Right lung (tissue), 2 donors: ENCODE measurements at regions not wholly inside any gene's neighbourhood (a gene's known extent, or its start where the extent isn't known, plus 50 kb on each side); places are given as distances from the start of the nearest gene placed in this dataset.

Experiments
- DNase-seq, 2 donors: peaks; one replicate each; pipeline ENCODE4 v3.0.0-alpha.2; 2013

DNA sequence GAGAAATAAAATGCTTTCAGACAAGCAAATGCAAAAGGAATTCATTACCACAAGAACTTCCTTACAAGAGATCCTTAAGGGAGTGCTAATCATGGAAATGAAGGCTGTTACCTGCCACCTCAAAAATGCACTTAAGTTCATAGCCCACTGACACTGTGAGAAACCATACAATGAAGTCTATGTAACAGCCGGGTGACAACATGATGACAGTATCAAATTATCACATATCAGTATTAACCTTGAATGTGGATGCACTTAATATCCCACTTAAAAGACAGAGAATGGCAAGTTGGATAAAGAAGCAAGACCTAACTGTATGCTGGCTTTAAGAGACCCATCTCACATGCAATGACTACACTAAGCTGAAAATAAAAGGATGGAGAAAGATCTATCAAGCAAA is 403.4 kb upstream of the MC4R start:
- no peak for DNase-seq

DNA sequence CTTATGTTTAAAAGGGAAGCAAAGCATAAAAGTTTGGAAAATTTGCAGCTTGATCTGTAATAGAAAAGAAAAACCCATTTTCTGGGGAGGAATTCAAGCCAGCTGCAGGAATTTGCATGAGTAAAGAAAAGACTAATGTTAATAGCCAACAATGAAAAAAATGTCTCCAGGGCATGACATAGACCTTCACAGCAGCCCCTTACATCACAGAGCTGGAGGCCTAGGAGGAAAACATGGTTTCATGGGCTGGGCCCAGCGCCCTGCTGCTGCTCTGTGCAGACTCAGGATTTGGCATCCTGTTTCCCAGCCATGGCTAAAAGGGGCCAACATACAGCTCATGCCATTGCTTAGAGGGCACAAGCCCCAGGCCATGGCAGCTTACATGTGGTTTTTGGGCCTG is 411.6 kb upstream of the MC4R start:
- DNase-seq, result no peak

DNA sequence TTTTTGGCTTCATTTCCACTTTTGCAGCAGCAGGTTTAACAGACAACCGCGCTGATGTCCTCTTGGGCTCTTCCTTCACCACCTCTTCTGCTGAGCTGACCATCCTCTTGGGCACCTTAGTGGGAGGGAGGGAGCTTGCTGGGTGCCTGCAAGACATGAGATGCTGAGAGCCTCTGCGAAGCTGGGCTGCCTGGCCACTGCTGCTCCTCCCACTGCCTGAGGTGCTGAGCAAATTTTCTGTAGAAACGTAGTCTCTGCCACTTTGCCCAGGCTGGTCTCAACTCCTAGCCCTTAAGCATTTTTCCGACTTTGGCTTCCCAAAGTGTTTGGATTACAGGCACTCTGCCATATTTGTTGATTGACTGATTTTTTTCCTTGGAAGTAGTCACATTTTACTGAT is 422.2 kb upstream of the MC4R start:
- DNase-seq, result no peak

DNA sequence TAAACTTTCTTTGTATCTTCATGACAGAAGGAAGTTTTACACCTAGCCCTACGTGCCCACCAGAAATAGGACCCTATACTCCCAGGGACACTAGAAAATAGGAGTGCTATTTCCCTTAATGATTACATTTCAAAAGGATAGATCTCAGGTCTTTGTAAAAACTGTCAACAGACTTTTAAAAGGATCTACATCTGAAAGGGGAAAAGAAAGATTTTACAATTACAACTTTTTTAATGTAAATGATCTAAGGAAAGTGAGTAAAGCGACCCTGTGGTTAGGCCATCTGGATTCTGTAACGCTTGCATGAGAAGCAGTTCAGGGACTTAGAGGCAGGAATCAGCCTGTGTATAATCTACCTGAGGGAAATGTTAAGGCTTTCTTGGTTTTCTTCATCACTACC is 431.8 kb upstream of the MC4R start:
- DNase-seq, result no peak

DNA sequence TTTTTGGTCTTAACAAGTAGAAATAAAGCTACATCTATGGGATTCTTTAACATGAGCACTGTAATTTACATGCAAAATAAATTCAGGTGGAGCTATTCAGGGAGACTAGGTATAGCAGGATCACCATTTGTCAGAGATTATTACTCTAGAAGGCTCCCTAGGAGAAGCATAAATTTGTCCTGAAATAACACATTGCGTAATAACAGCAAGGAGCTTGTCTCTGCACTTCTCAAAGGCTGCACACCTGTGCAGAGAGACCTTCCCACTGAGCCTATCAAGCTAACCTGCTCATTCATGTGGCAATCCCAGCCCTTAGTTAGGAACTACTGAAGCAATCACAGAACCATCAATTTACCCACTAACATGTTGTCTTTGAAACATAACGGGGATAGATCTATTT is 437.4 kb upstream of the MC4R start:
- DNase-seq, result no peak

DNA sequence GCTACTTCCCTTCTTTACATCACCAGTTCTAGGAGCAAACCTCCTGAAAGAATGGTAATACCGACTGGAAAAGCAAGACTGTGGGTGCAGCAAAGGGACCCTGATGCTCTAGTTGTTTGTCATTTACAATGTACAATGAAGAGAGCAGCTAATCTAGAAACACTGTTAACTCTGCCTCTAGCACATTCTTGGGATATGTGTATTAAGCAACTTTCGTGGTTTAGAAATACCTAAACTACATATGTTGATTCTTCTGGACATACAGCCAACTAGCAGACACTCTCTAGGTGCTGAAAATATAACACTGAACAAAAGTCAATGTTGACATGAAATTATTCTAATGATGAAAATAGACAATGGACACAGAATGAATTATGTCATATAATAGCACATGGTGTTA is 440.3 kb upstream of the MC4R start:
- DNase-seq, result no peak

DNA sequence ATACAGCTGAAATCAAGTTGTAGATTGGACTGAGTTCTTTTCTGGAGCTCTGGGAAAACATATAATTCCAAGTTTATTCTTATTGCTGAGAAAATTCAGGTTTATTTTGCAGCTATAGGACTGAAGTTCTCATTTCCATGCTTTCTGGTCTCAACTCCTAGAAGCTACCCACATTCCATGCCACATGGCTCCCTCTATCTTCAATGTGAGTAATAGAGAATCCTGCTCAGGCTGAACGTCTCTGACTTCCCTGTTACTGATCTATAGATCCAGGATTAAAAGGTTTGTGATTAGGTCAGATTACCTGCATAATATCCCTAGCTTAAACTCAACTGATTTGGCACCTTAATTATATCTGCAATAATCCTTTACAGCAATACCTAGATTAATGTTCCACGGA is 453.8 kb upstream of the MC4R start:
- DNase-seq, result no peak

DNA sequence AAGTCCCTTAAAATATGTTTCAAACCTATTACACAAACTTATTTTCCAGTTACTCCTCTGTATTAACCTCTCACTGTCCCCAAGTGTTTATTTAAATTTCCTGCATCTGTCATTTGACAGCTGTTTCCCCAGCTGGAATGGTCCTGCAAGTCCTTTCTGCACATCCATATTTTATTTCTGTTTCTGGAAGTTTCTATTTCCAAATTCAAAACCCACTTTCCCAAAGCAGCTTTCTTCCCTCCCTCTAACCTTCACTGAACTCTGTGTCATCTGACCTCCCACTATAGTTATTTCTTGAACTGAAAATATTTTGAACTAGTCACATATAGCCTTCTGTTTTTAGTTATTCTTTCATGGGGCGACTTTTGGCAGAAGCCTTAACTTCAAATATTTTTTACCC is 459.4 kb upstream of the MC4R start:
- DNase-seq, result no peak

DNA sequence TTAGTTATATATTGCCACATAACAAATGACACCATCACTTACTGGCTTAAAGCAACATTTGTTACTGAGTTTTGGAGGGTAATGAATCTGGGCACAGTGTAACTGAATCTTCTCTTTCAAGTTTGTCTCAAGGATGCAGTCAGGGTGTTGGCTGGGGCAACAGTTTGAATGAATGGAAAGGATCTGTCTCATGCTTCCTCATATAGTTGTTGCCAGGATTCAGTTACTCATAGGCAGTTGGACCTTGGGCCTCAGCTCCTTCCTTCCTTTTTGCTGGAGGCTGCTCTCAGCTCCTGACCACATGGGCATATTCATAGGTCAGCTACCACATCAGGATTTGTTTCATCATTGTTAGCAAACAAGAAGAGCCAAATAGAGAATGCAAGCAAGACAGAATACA is 466.1 kb upstream of the MC4R start:
- no peak for DNase-seq

DNA sequence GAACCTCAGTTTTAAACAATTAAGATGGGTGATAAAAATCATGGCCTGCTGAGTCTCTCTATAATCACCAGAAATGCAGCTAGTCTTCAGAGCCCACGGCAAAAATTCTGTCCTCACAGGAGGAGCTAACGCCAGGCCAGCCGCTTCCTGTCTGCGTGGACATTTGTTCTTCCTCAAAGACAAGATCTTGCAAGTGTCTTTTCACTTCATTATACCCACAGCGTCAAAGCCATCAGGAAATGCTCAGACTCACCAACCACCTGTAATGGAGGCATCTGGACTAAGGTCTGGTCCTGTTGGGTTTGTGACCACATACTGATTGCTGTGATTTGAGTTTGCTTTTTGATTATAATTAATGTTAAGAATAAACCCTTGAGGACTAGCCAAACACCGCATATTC is 473.8 kb upstream of the MC4R start:
- DNase-seq, result no peak

DNA sequence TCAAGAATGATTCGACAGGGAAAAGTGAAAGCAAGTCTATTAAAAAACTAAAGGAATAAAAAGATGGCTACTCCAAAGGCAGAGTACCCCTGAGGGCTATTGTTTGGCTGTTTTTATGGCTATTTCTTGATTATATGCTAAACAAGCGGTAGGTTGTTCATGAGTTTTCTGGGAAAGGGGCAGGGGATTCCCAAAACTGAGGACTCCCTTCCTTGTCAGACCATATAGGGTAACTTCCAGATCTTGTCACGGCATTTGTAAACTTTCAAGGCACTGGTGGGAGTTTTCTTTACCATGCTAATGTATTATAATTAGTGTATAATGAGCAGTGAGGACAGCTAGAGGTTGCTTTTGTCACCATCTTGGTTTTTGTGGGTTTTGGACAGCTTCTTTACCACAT is 474.9 kb upstream of the MC4R start:
- no peak for DNase-seq

DNA sequence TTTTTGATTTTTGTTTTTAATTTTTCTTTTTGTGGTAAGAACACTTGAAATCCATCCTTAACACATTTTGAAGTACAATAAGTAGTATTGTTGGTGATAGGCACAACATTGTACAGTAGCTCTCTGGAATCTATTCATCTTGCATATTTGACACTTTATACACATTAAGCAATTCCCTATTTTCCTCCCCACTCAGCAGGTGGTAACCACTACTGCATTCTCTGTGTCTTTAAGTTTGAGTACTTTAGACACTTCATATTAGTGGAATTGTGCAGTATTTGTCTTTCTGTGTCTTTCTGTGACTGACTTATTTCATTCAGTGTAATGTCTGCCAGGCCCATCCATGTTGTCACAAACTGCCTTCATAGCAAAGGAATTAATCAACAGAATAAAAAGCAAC is 471.7 kb upstream of the CDH20 start:
- no peak for DNase-seq

DNA sequence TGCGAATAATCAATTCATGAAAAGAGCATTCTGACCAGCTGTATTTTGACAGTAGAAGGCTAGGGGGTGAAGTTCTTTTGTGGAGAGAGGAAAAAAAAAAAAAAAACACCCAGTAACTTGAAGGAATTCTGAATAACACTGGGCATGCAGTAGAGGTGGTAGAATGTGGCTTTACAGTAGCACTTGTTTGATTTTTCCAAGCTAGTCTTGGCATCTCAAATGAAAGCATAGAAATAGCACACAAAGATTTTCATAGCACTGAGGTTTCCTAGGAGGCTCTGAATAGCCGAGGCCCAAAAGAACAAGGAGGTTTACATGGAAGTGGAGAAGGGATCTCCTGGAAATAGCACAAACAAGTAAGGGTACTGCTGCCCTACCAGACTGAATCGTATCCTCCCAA is 470.2 kb upstream of the CDH20 start:
- no peak for DNase-seq

DNA sequence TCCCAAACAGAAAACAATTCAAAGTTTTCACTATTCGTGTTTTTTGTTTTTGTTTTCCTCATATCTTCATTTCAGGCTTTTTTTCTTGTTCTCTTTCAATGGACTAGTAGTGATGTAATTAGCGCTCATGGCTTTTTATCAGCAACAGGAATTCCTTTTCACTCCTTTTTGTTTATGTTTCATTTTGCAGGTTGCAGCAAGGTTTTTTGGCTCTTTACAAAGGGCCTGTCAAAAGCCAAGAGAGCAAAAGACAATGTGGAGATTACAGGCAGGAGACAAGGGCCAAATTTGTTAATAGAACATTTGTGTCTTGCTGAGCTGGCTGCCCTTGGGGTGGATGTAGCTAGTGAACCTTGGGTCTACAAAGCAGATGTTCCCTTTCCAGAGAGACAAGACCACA is 467.4 kb upstream of the CDH20 start:
- no peak for DNase-seq

DNA sequence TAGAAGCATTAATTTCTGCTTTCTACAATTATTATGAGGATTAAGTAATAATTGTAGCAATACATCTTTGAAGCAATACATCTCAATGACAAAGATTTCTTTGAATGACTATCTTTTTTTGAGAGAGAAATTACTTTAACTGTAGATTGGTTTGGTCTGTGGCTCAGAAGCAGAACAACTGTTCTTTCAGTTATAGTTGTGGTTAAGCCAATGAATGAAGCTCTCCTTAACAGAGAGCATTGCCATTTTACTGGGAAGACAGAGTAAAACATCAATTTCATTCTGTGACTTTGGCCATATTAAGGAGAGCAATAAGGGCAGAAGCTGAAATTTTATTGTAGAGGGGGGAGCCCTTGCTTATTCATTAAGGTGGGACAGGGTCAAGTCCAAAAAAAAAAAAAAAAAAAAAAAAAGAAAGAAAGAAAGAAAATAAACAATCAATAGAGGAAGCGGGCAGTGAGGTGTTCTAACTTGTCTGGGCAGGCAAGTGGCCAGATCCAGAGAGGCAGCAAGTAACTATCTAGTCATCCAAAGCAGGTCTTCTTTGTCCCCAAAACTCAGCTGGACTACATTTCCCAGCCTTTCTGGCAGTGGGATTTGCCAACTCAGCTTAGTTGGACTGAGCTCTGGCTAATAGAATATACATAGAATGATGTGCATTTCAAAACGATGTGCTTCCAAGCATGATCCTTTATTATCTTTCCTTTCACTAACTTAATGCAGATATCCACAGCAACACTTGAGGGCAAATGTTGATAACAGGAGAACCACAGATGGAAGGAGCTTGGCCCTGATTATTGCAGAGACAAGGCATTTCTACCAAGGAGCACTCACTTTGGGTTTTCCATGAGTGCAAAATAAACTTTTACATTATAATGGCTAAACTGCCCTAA is 462.7 kb upstream of the CDH20 start:
- DNase-seq, result no peak

DNA sequence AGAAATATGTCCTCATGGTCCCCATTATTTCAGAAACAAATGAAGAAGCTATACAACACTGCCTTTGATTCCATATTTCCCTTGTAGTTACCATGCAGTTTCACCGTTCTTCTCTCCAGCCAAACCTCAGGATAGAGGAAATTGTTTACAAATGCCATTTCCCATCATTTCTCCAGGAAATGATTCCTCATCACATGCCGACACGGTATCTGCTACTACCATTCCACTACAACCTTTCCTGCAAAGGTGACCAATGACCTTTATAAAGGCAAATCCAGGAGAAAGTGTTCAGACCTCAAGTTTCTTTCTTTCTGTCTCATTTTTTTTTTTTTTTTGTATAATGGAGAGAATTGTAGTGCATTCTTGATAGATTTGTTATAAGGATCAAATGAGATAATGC is 460.8 kb upstream of the CDH20 start:
- DNase-seq, result no peak

DNA sequence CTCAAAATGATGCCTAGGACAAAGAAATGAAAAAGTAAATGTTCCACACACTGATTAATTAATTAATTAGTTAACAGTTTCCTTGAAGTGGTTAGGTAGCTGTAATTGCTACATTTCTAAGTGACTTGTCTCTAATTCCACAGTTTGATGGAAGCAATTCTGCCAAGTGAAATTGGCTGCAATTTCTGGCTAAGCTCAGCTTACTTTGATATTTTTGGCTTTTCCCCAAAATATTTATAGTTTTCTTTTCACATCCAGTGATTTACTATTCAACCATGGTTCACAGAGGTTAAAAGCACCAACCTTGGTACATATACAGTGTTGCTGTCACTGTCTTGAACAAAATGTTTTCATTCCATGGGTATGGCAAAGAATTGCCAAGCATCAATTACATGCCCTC is 459.5 kb upstream of the CDH20 start:
- DNase-seq, result no peak

DNA sequence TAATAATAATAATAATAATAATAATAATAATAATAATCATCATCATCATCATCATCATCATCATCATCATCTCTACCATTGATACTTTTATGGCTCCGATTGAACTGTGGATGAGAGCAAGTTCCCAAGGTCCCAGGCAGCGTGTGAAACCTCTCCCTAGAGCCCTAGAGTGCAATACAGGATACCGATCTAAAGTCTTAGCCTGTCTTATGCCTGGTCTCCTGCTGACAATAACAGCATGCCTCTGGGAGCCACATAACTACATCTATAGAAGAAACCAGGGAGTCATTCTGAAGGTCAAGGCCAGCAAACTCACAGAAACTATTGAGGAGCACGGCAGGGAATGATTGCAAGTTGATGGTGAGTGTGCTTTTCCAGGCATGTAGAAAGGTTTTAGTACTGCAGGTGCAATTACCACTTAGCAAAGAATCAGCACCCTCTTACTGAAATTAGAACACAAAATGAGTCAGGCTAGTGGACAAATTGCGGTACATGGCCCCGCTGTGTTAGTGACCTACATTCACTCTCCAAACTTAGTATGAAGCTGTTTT is 457.2 kb upstream of the CDH20 start:
- DNase-seq, result no peak

DNA sequence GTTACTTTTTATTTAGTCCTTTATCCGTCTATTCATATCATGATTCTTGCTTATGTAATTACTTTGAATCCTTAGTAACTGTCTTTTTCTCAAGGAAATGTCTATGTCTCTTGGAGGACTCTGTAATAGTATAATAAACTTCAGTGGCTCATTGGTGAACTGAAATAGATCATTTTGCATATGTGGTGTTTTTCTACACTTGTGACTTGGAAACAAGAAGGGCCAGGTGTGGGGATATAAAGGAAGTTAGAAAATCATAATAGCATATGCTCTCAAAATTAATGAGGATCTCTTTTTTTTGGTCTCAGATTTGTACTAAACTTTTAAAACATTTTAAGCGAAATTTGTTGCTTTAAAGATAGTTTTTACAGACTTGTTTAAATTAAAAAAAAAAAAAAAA is 453.0 kb upstream of the CDH20 start:
- DNase-seq, result no peak

DNA sequence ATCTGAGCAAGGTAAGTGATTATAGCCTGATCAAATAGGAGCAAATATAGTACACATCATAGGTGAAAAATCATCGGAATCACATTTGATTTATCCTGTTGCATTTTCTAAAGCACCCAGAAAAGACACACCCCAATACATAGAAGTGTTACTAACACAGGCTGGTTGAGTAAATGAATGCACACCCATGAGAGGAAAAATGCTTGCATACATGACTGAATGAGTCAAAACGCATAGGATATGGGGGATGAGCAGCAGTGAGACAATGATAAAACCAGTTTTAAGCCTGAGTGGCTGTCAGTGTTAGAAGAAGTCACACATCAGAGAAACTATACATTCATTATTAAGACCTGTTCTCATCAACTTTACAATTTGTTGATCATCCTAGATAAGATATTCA is 449.6 kb upstream of the CDH20 start:
- no peak for DNase-seq

DNA sequence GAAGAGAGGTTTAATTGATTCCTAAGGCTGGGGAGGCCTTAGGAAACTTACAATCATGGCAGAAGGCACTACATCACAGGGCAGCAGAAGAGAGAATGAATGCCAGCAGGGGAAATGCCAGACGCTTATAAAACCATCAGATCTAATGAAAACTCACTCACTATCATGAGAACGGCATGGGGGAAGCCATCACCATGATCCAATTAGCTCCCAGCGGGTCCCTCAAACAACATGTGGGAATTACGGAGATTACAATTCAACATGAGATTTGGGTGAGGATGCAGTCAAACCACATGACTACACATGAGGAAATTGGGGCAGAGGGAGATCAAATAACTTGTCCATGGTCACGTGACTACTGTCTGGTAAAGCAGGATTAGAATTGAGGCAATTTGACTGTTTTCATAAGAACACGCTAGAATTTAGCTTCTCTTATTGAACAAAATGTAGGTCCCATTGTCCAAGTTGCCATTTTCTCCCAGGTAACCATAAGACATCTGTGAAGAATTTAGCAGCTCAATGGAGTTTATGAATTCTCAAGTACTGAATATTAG is 445.1 kb upstream of the CDH20 start:
- DNase-seq, result no peak

DNA sequence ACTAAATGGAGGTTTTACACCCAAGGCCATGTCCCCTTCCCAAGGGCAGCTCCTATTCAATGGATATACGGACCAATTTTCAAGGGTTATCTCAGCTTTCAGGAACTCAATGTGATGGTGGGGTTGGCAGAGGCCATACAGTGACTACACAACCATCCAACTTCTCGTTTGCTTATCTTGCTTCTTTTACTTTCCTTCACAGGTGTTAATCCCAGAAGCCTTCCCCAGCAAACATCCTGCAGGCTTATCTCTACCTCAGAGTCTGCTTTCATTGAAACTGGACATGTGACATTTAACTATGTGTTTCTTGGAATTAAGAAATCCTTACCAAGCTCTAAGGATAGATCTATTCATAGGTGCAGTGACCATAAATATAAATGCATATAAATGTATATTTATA is 443.8 kb upstream of the CDH20 start:
- DNase-seq, result no peak

DNA sequence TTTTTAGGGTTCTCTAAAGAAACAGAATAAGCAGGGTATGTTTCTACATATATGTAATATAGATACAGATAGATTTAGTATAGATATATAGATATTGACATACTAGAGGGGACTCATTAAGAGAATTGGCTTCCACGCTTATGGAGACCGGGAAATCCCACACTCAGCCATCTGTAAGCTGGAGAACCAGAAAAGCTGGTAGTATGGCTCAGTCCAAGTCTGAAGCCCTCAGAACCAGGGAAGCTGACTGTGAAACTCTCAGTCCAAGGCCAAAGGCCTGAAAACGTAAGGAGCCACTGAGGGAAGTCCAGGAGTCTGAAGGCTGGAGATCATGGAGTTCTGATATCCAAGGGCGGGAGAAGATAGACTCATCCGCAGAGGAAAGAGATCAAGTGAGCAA is 441.3 kb upstream of the CDH20 start:
- DNase-seq, result no peak

DNA sequence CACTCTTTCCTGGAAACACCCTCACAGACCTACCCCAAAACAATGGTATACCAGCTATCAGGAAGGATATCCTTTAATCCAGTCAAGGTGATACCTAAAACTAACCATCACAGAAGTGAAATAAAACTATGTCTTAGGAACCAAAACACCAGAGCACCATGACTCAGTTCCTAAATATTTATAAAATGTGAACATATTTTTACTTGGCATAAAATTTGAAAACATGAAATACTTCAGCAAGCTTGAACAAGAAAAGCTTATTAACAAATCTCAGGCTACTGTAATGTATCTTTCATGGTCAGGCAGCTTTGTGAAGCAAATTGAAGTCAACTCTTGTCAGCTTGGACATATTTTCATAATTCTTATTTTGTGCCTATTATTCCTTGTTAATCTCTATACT is 440.8 kb upstream of the CDH20 start:
- DNase-seq, result no peak
